ENCODE measurements at regions not wholly inside any gene's neighbourhood (a gene's known extent, or its start where the extent isn't known, plus 50 kb on each side); places are given as distances from the start of the nearest gene placed in this dataset.

DNA sequence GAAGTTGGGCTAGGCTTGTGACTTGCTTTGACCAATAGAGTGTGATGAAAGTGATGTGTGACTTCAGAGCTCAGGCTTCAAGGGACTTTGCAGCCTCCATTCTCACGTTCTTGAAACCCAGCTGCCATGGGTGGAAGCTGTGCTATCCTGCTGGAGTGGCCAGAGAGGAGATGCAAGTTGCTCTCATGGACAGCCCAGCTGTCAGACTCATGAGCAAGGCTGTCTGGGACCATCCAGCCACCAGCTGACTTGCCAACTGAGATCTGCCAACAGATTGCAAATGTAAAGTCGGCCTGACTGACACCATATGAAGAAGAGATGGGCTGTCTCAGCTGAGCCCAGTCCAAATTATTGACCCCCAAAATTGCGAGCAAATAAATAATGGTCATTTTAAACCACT, 226.4 kb upstream of the CXCR4 start:
- TF ChIP-seq, protein P1, sequence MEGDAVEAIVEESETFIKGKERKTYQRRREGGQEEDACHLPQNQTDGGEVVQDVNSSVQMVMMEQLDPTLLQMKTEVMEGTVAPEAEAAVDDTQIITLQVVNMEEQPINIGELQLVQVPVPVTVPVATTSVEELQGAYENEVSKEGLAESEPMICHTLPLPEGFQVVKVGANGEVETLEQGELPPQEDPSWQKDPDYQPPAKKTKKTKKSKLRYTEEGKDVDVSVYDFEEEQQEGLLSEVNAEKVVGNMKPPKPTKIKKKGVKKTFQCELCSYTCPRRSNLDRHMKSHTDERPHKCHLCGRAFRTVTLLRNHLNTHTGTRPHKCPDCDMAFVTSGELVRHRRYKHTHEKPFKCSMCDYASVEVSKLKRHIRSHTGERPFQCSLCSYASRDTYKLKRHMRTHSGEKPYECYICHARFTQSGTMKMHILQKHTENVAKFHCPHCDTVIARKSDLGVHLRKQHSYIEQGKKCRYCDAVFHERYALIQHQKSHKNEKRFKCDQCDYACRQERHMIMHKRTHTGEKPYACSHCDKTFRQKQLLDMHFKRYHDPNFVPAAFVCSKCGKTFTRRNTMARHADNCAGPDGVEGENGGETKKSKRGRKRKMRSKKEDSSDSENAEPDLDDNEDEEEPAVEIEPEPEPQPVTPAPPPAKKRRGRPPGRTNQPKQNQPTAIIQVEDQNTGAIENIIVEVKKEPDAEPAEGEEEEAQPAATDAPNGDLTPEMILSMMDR (IDR thresholded peaks at IDR 0.05): no peak
- TF ChIP-seq POLR2A (IDR thresholded peaks at IDR 0.05): no peak

All from thyroid gland (tissue), 4 donors.